Heart left ventricle (tissue), 13 donors: ENCODE measurements at regions not wholly inside any gene's neighbourhood (a gene's known extent, or its start where the extent isn't known, plus 50 kb on each side); places are given as distances from the start of the nearest gene placed in this dataset.
"Not testable (repeated sequence)": the region's sequence is repeated elsewhere in the genome, so short reads cannot be mapped to it uniquely, and the experiment has no call there.

ENCODE experiments used
- CTCF ChIP-seq, 12 donors: fragments of 200-600 bp; sonication (generic) in 4 of 12; IDR thresholded peaks; one replicate each; pipeline versions ENCODE4 v1.5.0 to v1.8.0; 2018 to 2022; ENCODE audit warnings: antibody characterized with exemption in 12 of 12, mild to moderate bottlenecking in 5 of 12
- POLR2A ChIP-seq, 2 donors: fragments of 450-650 bp; IDR thresholded peaks; one replicate each; pipeline ENCODE4 v1.6.1; 2017; ENCODE audit warnings: antibody characterized with exemption in 2 of 2, mild to moderate bottlenecking in 2 of 2, moderate library complexity in 2 of 2
- donor health status: ischemic (EF 13 %, LVEDD 7.1; RV severe dilation, severe dysfunction).
- donor health status: DM: no; HTN: yes; CAD: no.
- donor health status: DM: no; HTN: no; CAD: no.
- donor health status: ischemic (EF 25% LVEDD 6.9; RV normal size, moderate dysfunction).
- donor health status: ischemic (EF 25% LVEDD 5.7; RV mildly dilated, moderate dysfunction).
- donor health status: ischemic (EF 35%, LVEDD 5.7; RV mildly dilated, moderate dysfunction).
- donor health status: nonischemic (EF 11% LVEDD 7.7; RV severe dilation, severe dysfunction).
- donor health status: DM: yes; HTN: yes; CAD: no.
- donor health status: PGD.
- donor health status: ischemic (EF 29% LVEDD 5.4; RV normal size, mild dysfunction).
- donor health status: nonischemic (EF 23%, LVEDD 6.1; RV moderate dilation, normal function).

- TF ChIP-seq CTCF, POLR2A (IDR thresholded peaks at IDR 0.05): not testable (repeated sequence)
Measured at GRCh38 chr4:160549951-160550519, 1447.2 kb downstream of the RAPGEF2 start.
